Breast epithelium (tissue), 4 donors: ENCODE measurements at regions not wholly inside any gene's neighbourhood (a gene's known extent, or its start where the extent isn't known, plus 50 kb on each side); places are given as distances from the start of the nearest gene placed in this dataset.
"Not testable (repeated sequence)": the region's sequence is repeated elsewhere in the genome, so short reads cannot be mapped to it uniquely, and the experiment has no call there.

ENCODE experiments used
- DNase-seq, 2 donors: peaks; one replicate each; pipeline ENCODE4 v3.0.0-alpha.2; 2019; ENCODE audit warnings: low spot score in 2 of 2
- H3K27ac ChIP-seq, 2 donors: fragments of 200-600 bp; sonication (generic) in 1 of 2; one replicate each; pipeline ENCODE4 v1.5.1; 2016 to 2019; ENCODE audit warnings: mild to moderate bottlenecking in 1 of 2
- H3K27me3 ChIP-seq, 2 donors: fragments of 200-600 bp; sonication (generic) in 1 of 2; one replicate each; pipeline versions ENCODE4 v1.5.1 to v1.6.0; 2017 to 2019; ENCODE audit warnings: control low read depth in 1 of 2, mild to moderate bottlenecking in 1 of 2
- H3K36me3 ChIP-seq: fragments of 200-600 bp; one replicate; pipeline ENCODE4 v1.5.1; 2019
- H3K4me1 ChIP-seq, 2 donors: fragments of 200-600 bp; sonication (generic); one replicate each; pipeline ENCODE4 v1.5.1; 2016 to 2019; ENCODE audit warnings: control low read depth in 1 of 2
- H3K4me3 ChIP-seq, 3 donors: fragments of 200-600 bp; sonication (generic); 1 replicate in 2 of 3; 2 replicates in 1 of 3; pipeline ENCODE4 v1.5.1; 2016 to 2019; ENCODE audit warnings: mild to moderate bottlenecking in 3 of 3, moderate library complexity in 2 of 3
- H3K9me3 ChIP-seq, 2 donors: fragments of 200-600 bp; sonication (generic) in 1 of 2; one replicate each; pipeline ENCODE4 v1.5.1; 2016 to 2019; ENCODE audit warnings: control low read depth in 1 of 2
- CTCF ChIP-seq, 3 donors: fragments of 450-650 bp; IDR thresholded peaks; one replicate each; pipeline ENCODE4 v1.5.1; 2016 to 2017; ENCODE audit warnings: antibody characterized with exemption in 3 of 3, mild to moderate bottlenecking in 3 of 3, moderate library complexity in 3 of 3
- POLR2A ChIP-seq: fragments of 450-650 bp; IDR thresholded peaks from one replicate; pipeline ENCODE4 v1.6.1; 2016; ENCODE audit warnings: antibody characterized with exemption, mild to moderate bottlenecking, moderate library complexity
- POLR2AphosphoS5 ChIP-seq, 3 donors: sonication (generic); formaldehyde crosslinking; IDR thresholded peaks; one replicate each; pipeline ENCODE4 v1.6.1; 2017; ENCODE audit warnings: antibody characterized with exemption in 3 of 3
- intact Hi-C: fragments of 100-400 bp; cut with DNase I; formaldehyde crosslinking; loops from one replicate; pipeline ENCODE4 v1.15.1; 2023; ENCODE audit warnings: low total_unique reads

GRCh38 chr6:144635051-144635450 lies 349.9 kb downstream of the UTRN start:
- Histone ChIP-seq H3K9me3 (no peaks in the 10 kb centered on the region), H3K4me3 (no peak overlapping the region), H3K27me3 (no peaks in the 10 kb centered on the region), H3K36me3 (no peaks in the 10 kb centered on the region), H3K4me1 (no peaks in the 10 kb centered on the region), H3K27ac (no peak overlapping the region)
- TF ChIP-seq CTCF (IDR thresholded peaks at IDR 0.05), result no peak
- DNase-seq, result no peak
- intact Hi-C loops, result no loop called here

- H3K27me3 ChIP-seq, H3K27ac ChIP-seq, H3K4me3 ChIP-seq, H3K9me3 ChIP-seq, H3K36me3 ChIP-seq, intact Hi-C loops, DNase-seq, H3K4me1 ChIP-seq: not testable (repeated sequence)
Observed at GRCh38 chr6:144636025-144636424, 350.9 kb downstream of the UTRN start.

DNA sequence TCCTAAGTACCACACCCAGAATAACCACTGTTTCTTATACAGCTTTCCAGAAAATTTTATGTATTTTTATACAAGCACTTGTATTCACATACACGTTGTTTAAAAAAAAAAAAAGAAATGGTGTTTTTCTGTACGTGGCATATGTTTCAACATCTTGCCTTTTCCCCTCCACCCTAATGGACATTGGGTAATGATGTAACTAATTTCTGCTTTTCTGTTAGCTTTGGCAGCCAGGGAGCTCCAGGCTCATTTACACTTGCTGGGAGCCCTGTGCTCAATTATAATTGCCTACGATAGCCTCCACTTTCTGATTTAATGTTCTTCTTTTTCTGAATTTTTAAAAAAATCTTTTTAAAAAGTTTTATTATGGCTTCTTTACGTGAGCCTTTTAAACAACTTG lies 352.4 kb downstream of the UTRN start:
- no peak overlapping the region for H3K27ac ChIP-seq
- TF ChIP-seq POLR2A (no peak), CTCF (IDR thresholded peaks at IDR 0.05) (no peak), POLR2AphosphoS5 (IDR thresholded peaks at IDR 0.05) (no peak)
- H3K36me3 ChIP-seq, result no peaks in the 10 kb centered on the region
- H3K4me3 ChIP-seq, result no peak overlapping the region
- no peaks in the 10 kb centered on the region for H3K27me3 ChIP-seq
- no peak for DNase-seq
- intact Hi-C loops, result no loop called here
- no peaks in the 10 kb centered on the region for H3K4me1 ChIP-seq
- no peaks in the 10 kb centered on the region for H3K9me3 ChIP-seq

- no peak for DNase-seq
- H3K27me3 ChIP-seq, result no peaks in the 10 kb centered on the region
- H3K4me3 ChIP-seq, result no peak overlapping the region
- no peaks in the 10 kb centered on the region for H3K36me3 ChIP-seq
- H3K27ac ChIP-seq, result no peak overlapping the region
- H3K4me1 ChIP-seq, result no peaks in the 10 kb centered on the region
- TF ChIP-seq POLR2AphosphoS5 (IDR thresholded peaks at IDR 0.05), result no peak
- no peak for TF ChIP-seq POLR2A
- no peak for TF ChIP-seq CTCF (IDR thresholded peaks at IDR 0.05)
- no peaks in the 10 kb centered on the region for H3K9me3 ChIP-seq
- intact Hi-C loops, result no loop called here
Observed at GRCh38 chr6:144639654-144640053, 354.5 kb downstream of the UTRN start.

DNA sequence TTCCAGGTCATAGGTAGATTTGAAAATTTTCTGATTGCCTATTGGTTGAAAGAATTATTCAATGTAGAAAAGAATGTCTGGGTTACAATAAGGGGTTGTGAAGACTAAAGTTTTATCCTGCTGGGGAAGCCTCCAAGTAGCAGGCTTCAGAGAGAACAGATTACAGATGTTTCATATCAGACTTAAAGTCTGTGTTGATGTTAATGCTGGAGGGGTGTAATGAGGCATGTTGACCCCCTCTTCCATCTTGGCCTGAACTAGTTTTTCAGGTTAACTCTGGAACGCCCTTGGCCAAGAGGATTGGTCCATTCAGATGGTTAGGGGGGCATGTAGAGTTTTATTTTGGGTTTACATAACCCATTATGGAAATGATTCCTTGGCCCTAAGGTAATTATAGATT lies 356.2 kb downstream of the UTRN start:
- H3K36me3 ChIP-seq, result no peaks in the 10 kb centered on the region
- intact Hi-C loops, result no loop called here
- TF ChIP-seq POLR2AphosphoS5 (IDR thresholded peaks at IDR 0.05) (no peak), CTCF (IDR thresholded peaks at IDR 0.05) (no peak), POLR2A (no peak)

DNA sequence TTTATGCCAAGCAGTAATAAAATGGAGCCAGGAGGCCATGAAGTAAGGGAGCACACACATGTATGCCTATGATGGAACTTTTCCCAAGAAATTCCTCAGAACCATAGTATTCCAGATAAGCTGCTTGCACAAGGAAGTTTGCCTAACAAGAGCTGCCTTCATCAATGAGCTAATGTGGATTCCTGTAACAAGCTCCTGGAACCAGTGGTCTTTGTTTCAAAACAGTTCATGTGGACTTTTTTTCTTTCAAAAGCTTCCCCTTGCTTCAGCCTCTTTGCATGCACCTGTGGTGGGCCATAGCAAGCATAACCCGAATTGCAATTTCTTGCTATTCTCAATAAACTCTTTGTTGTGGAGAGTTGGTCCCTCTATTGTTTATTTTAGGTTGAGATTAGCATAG lies 359.6 kb downstream of the UTRN start:
- H3K27ac ChIP-seq, result no peak overlapping the region
- no peak for TF ChIP-seq POLR2A
- TF ChIP-seq CTCF (IDR thresholded peaks at IDR 0.05), result no peak
- H3K4me3 ChIP-seq, result no peak overlapping the region
- no peaks in the 10 kb centered on the region for H3K36me3 ChIP-seq
- H3K9me3 ChIP-seq, result no peaks in the 10 kb centered on the region
- intact Hi-C loops, result no loop called here
- H3K27me3 ChIP-seq, result no peaks in the 10 kb centered on the region
- no peaks in the 10 kb centered on the region for H3K4me1 ChIP-seq
- DNase-seq, result no peak

More for the DNA sequence above, 356.2 kb downstream of the UTRN start:
- Histone ChIP-seq H3K4me3 (no peak overlapping the region), H3K27me3 (no peaks in the 10 kb centered on the region), H3K9me3 (no peaks in the 10 kb centered on the region), H3K27ac (no peak overlapping the region), H3K4me1 (no peaks in the 10 kb centered on the region)
- DNase-seq, result no peak
